NCI-H748 treated with DMSO at 0.1 percent for 48 hours (cell line): ENCODE measurements at regions not wholly inside any gene's neighbourhood (a gene's known extent, or its start where the extent isn't known, plus 50 kb on each side); places are given as distances from the start of the nearest gene placed in this dataset.
"Not testable (repeated sequence)": the region's sequence is repeated elsewhere in the genome, so short reads cannot be mapped to it uniquely, and the experiment has no call there.

Experiments
- DNase-seq: peaks from one replicate; lab custom pipeline; 2025; lab: John Stamatoyannopoulos, UW

- no peak for DNase-seq
These were observed 94.5 kb upstream of the F13A1 start for GRCh38 chr6:6414931-6415330.

GRCh38 chr6:6417475-6417874 lies 97.0 kb upstream of the F13A1 start:
- DNase-seq = peak; percentile 38

GRCh38 chr6:6418421-6418820 lies 98.0 kb upstream of the F13A1 start:
- DNase-seq = no peak

GRCh38 chr6:6420107-6420506 lies 99.6 kb upstream of the F13A1 start:
- DNase-seq = no peak

GRCh38 chr6:6434151-6434550 lies 113.7 kb upstream of the F13A1 start:
- DNase-seq = no peak

- no peak for DNase-seq
These were observed 114.3 kb upstream of the F13A1 start for GRCh38 chr6:6434723-6435122.

- no peak for DNase-seq
These were observed 115.9 kb upstream of the F13A1 start for GRCh38 chr6:6436366-6436765.

GRCh38 chr6:6436946-6437345 lies 116.5 kb upstream of the F13A1 start:
- no peak for DNase-seq

GRCh38 chr6:6438286-6438685 lies 117.8 kb upstream of the F13A1 start:
- no peak for DNase-seq

- no peak for DNase-seq
These were observed 119.3 kb upstream of the F13A1 start for GRCh38 chr6:6439778-6440177.

GRCh38 chr6:6452002-6452401 lies 131.5 kb upstream of the F13A1 start:
- DNase-seq = no peak

GRCh38 chr6:6453186-6453585 lies 132.7 kb upstream of the F13A1 start:
- DNase-seq = no peak

- DNase-seq = no peak
These were observed 133.2 kb upstream of the LY86 start for GRCh38 chr6:6455272-6455671.

GRCh38 chr6:6458172-6458571 lies 130.3 kb upstream of the LY86 start:
- no peak for DNase-seq

- not testable (repeated sequence) for DNase-seq
These were observed 128.6 kb upstream of the LY86 start for GRCh38 chr6:6459963-6460362.

GRCh38 chr6:6460416-6460815 lies 128.1 kb upstream of the LY86 start:
- DNase-seq = no peak

- DNase-seq = no peak
These were observed 127.4 kb upstream of the LY86 start for GRCh38 chr6:6461138-6461537.

GRCh38 chr6:6466967-6467761 lies 121.4 kb upstream of the LY86 start:
- DNase-seq = no peak

- DNase-seq = no peak
These were observed 119.4 kb upstream of the LY86 start for GRCh38 chr6:6469074-6469473.

- no peak for DNase-seq
These were observed 118.4 kb upstream of the LY86 start for GRCh38 chr6:6470123-6470522.

- no peak for DNase-seq
These were observed 117.2 kb upstream of the LY86 start for GRCh38 chr6:6471276-6471675.

GRCh38 chr6:6474170-6474920 lies 114.2 kb upstream of the LY86 start:
- DNase-seq = peak; percentile 92

GRCh38 chr6:6479785-6480184 lies 108.7 kb upstream of the LY86 start:
- DNase-seq = no peak

GRCh38 chr6:6482256-6482655 lies 106.3 kb upstream of the LY86 start:
- DNase-seq = no peak
